H9 (cell line): ENCODE measurements at regions not wholly inside any gene's neighbourhood (a gene's known extent, or its start where the extent isn't known, plus 50 kb on each side); places are given as distances from the start of the nearest gene placed in this dataset.

Experiments
- DNase-seq: peaks from one replicate; pipeline ENCODE4 v3.0.0-alpha.2; 2017
- H2AFZ ChIP-seq: one replicate; pipeline ENCODE4 v1.6.1; 2013; ENCODE audit warnings: mild to moderate bottlenecking, low read length, control low read depth, moderate library complexity
- H2AK5ac ChIP-seq: 2 replicates; pipeline ENCODE4 v1.6.1; 2013; ENCODE audit warnings: low read length, control low read depth, mixed read lengths; ENCODE audit not compliant: insufficient read length
- H2BK120ac ChIP-seq: one replicate; pipeline ENCODE4 v1.6.1; 2013; ENCODE audit warnings: low read depth, mild to moderate bottlenecking, low read length, control low read depth, inconsistent platforms; ENCODE audit not compliant: poor library complexity, severe bottlenecking
- H2BK12ac ChIP-seq: 2 replicates; pipeline ENCODE4 v1.6.1; 2013; ENCODE audit warnings: low read length, control low read depth, mixed read lengths, low read depth; ENCODE audit not compliant: insufficient read length
- H2BK15ac ChIP-seq: 2 replicates; pipeline ENCODE4 v1.6.1; 2013; ENCODE audit warnings: low read depth, low read length, control low read depth
- H2BK20ac ChIP-seq: one replicate; pipeline ENCODE4 v1.6.1; 2013; ENCODE audit warnings: low read depth, mild to moderate bottlenecking, low read length, control low read depth, inconsistent platforms; ENCODE audit not compliant: poor library complexity, severe bottlenecking
- H2BK5ac ChIP-seq: 2 replicates; pipeline ENCODE4 v1.6.1; 2013; ENCODE audit warnings: low read length, control low read depth, mixed read lengths; ENCODE audit not compliant: insufficient read length
- H3K14ac ChIP-seq: 2 replicates; pipeline ENCODE4 v1.6.1; 2013; ENCODE audit warnings: low read length, control low read depth; ENCODE audit not compliant: insufficient read depth
- H3K18ac ChIP-seq: 2 replicates; pipeline ENCODE4 v1.6.1; 2013; ENCODE audit warnings: low read depth, mild to moderate bottlenecking, mixed read lengths, low read length, control low read depth; ENCODE audit not compliant: insufficient read length
- H3K23ac ChIP-seq: 2 replicates; pipeline ENCODE4 v1.6.1; 2013; ENCODE audit warnings: low read length, control low read depth, mixed read lengths, low read depth; ENCODE audit not compliant: insufficient read length
- H3K23me2 ChIP-seq: 2 replicates; pipeline ENCODE4 v1.6.1; 2013; ENCODE audit warnings: low read depth, mild to moderate bottlenecking, mixed read lengths, low read length, control low read depth; ENCODE audit not compliant: insufficient read length, poor library complexity, severe bottlenecking
- H3K27ac ChIP-seq: 2 replicates; pipeline ENCODE4 v1.5.1; 2013; ENCODE audit warnings: low read length, control low read depth, mixed read lengths, low read depth; ENCODE audit not compliant: insufficient read length
- H3K27me3 ChIP-seq: 2 replicates; pipeline ENCODE4 v1.6.1; 2013; ENCODE audit warnings: low read length, control low read depth, inconsistent platforms; ENCODE audit not compliant: insufficient read depth
- H3K4ac ChIP-seq: 2 replicates; pipeline ENCODE4 v1.6.1; 2013; ENCODE audit warnings: low read depth, mild to moderate bottlenecking, control low read depth, inconsistent platforms, low read length, moderate library complexity
- H3K4me1 ChIP-seq: 2 replicates; pipeline ENCODE4 v1.6.1; 2013; ENCODE audit warnings: low read length, control low read depth, inconsistent platforms; ENCODE audit not compliant: insufficient read depth
- H3K4me2 ChIP-seq: 2 replicates; pipeline ENCODE4 v1.6.1; 2013; ENCODE audit warnings: low read length, control low read depth, mixed read lengths; ENCODE audit not compliant: insufficient read length, insufficient read depth
- H3K56ac ChIP-seq: 2 replicates; pipeline ENCODE4 v1.6.1; 2013; ENCODE audit warnings: low read depth, mild to moderate bottlenecking, mixed read lengths, low read length, control low read depth; ENCODE audit not compliant: insufficient read length
- H3K79me1 ChIP-seq: 2 replicates; pipeline ENCODE4 v1.6.1; 2013; ENCODE audit warnings: low read depth, mild to moderate bottlenecking, moderate library complexity, low read length, control low read depth, inconsistent platforms; ENCODE audit not compliant: insufficient read depth, poor library complexity, severe bottlenecking
- H3K79me2 ChIP-seq: 2 replicates; pipeline ENCODE4 v1.6.1; 2013; ENCODE audit warnings: low read length, control low read depth, inconsistent platforms; ENCODE audit not compliant: insufficient read depth
- H3K9ac ChIP-seq: 2 replicates; pipeline ENCODE4 v1.6.1; 2013; ENCODE audit warnings: low read length, control low read depth, mixed read lengths; ENCODE audit not compliant: insufficient read length; ENCODE audit errors: extremely low read depth
- H3K9me3 ChIP-seq: one replicate; pipeline ENCODE4 v1.6.1; 2013; ENCODE audit warnings: low read depth, low read length, inconsistent platforms; ENCODE audit not compliant: control insufficient read depth
- H3T11ph ChIP-seq: one replicate; pipeline ENCODE4 v1.6.1; 2013; ENCODE audit warnings: mild to moderate bottlenecking, low read length, control low read depth, inconsistent platforms
- H4K20me1 ChIP-seq: one replicate; pipeline ENCODE4 v1.6.1; 2013; ENCODE audit not compliant: control insufficient read depth, insufficient read length, insufficient read depth
- H4K5ac ChIP-seq: 2 replicates; pipeline ENCODE4 v1.6.1; 2013; ENCODE audit warnings: low read depth, mild to moderate bottlenecking, mixed read lengths, low read length, control low read depth; ENCODE audit not compliant: insufficient read length
- H4K8ac ChIP-seq: replicated peaks from 2 replicates; pipeline ENCODE4 v1.6.1; 2013; ENCODE audit warnings: low read length, control low read depth, mixed read lengths, low read depth; ENCODE audit not compliant: insufficient read length
- H4K91ac ChIP-seq: 2 replicates; pipeline ENCODE4 v1.6.1; 2013; ENCODE audit warnings: low read depth, mild to moderate bottlenecking, moderate library complexity, mixed read lengths, low read length, control low read depth; ENCODE audit not compliant: insufficient read length
- H3K27ac Mint-ChIP-seq, 3 experiments: 2 replicates in 2 of 3; 3 replicates in 1 of 3; pipeline ENCODE4 v1.8.0; 2020 to 2021; ENCODE audit warnings: mixed read lengths in 3 of 3, mild to moderate bottlenecking in 1 of 3, moderate library complexity in 1 of 3
- H3K27me3 Mint-ChIP-seq: 2 replicates; pipeline ENCODE4 v1.8.0; 2021; ENCODE audit warnings: low read depth, mild to moderate bottlenecking, moderate library complexity, mixed read lengths
- H3K36me3 Mint-ChIP-seq, 3 experiments: 2 replicates in 2 of 3; 3 replicates in 1 of 3; pipeline ENCODE4 v1.8.0; 2020 to 2021; ENCODE audit warnings: low read depth in 3 of 3, mixed read lengths in 3 of 3; ENCODE audit not compliant: insufficient read depth in 1 of 3
- H3K4me1 Mint-ChIP-seq, 2 experiments: 2 replicates each; pipeline ENCODE4 v1.8.0; 2020; ENCODE audit warnings: mixed read lengths in 2 of 2
- H3K4me3 Mint-ChIP-seq, 2 experiments: 2 replicates in 1 of 2; 3 replicates in 1 of 2; pipeline ENCODE4 v1.8.0; 2020 to 2021; ENCODE audit warnings: mild to moderate bottlenecking in 2 of 2, mixed read lengths in 2 of 2, moderate library complexity in 1 of 2
- H3K9me3 Mint-ChIP-seq, 2 experiments: 2 replicates in 1 of 2; 3 replicates in 1 of 2; pipeline ENCODE4 v1.8.0; 2020; ENCODE audit warnings: mild to moderate bottlenecking in 2 of 2, mixed read lengths in 2 of 2, moderate library complexity in 1 of 2
- WGBS: extraction: QIAGEN DNeasy Blood & Tissue Kit; methylation state at CpG from one replicate; pipeline ENCODE4 v1.1.7; 2013; ENCODE audit warnings: missing lambda C conversion rate, low lambda C conversion rate, mixed read lengths; ENCODE audit not compliant: insufficient read length; ENCODE audit errors: extremely low coverage; 5-methylcytosine and 5-hydroxymethylcytosine counted together
- TF ChIP-seq, protein P1 (sequence below): fragments of 200-600 bp; sonication (generic); conservative IDR thresholded peaks from 3 replicates; pipeline ENCODE4 v1.8.0; 2021; ENCODE audit warnings: antibody characterized with exemption, mild to moderate bottlenecking

DNA sequence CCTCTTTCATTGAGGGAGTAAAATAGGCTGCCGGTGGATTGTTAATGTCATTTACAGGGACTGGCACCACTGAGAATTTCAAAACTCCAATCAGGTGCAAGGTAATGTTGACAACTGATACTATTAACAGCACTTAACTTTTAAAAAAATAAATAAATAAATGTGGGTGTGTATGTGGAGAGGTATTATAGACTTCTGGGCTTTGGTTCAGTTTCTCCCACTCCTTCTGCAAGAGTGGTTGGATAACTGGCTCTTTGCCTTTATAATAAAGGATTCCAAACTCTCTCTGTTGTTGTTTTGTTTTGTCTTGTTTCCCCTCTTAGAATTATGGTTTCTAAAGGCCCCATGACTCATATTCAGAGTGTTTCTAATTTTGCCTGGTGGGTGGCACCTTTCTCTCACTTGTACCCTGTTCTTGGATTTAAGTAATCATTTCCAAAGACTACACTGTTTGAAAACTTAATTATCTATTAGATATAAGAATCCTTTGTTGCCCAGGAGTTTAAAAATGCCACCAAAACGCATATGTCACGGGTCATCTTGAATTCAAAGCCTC lies 151.6 kb upstream of the ARID2 start:
- Mint-ChIP-seq H3K27ac (no peak overlapping the region), H3K4me3 (no peak overlapping the region), H3K27me3 (no peaks in the 10 kb centered on the region), H3K9me3 (no peaks in the 10 kb centered on the region), H3K36me3 (no peaks in the 10 kb centered on the region), H3K4me1 (peaks cover 22 to 25% of the 10 kb centered on the region in 2 experiments)
- Histone ChIP-seq H3K4ac (no peak overlapping the region), H2AK5ac (no peak overlapping the region), H4K8ac (no peak overlapping the region), H3K23ac (no peak overlapping the region), H2AFZ (no peak overlapping the region), H3K18ac (no peak overlapping the region), H3K14ac (no peak overlapping the region), H3K27me3 (no peaks in the 10 kb centered on the region), H2BK5ac (no peak overlapping the region), H2BK12ac (no peak overlapping the region), H3T11ph (no peak overlapping the region), H2BK15ac (no peak overlapping the region), H3K4me2 (no peak overlapping the region), H3K23me2 (no peaks in the 10 kb centered on the region), H3K9ac (no peak overlapping the region), H4K20me1 (no peaks in the 10 kb centered on the region), H3K79me1 (no peaks in the 10 kb centered on the region), H4K5ac (no peak overlapping the region), H3K9me3 (no peaks in the 10 kb centered on the region), H3K27ac (no peak overlapping the region), H3K4me1 (no peaks in the 10 kb centered on the region), H2BK20ac (no peak overlapping the region), H2BK120ac (no peak overlapping the region), H4K91ac (no peak overlapping the region), H3K79me2 (no peaks in the 10 kb centered on the region), H3K56ac (no peak overlapping the region)
- DNase-seq: no peak
- WGBS: no CpG with 5 or more reads among the region's 3 CpGs
- TF ChIP-seq, protein P1, sequence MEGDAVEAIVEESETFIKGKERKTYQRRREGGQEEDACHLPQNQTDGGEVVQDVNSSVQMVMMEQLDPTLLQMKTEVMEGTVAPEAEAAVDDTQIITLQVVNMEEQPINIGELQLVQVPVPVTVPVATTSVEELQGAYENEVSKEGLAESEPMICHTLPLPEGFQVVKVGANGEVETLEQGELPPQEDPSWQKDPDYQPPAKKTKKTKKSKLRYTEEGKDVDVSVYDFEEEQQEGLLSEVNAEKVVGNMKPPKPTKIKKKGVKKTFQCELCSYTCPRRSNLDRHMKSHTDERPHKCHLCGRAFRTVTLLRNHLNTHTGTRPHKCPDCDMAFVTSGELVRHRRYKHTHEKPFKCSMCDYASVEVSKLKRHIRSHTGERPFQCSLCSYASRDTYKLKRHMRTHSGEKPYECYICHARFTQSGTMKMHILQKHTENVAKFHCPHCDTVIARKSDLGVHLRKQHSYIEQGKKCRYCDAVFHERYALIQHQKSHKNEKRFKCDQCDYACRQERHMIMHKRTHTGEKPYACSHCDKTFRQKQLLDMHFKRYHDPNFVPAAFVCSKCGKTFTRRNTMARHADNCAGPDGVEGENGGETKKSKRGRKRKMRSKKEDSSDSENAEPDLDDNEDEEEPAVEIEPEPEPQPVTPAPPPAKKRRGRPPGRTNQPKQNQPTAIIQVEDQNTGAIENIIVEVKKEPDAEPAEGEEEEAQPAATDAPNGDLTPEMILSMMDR: no peak
